HG03520 (cell line): ENCODE measurements at regions not wholly inside any gene's neighbourhood (a gene's known extent, or its start where the extent isn't known, plus 50 kb on each side); places are given as distances from the start of the nearest gene placed in this dataset.
"Not testable (repeated sequence)": the region's sequence is repeated elsewhere in the genome, so short reads cannot be mapped to it uniquely, and the experiment has no call there.

Experiments
- ATAC-seq: cut with Tn5 transposase; IDR thresholded peaks from one replicate; pipeline ENCODE4 v1.9.1; 2021; ENCODE audit warnings: mild to moderate bottlenecking, moderate library complexity; ENCODE audit not compliant: unreplicated experiment

GRCh38 chr2:144825331-144826020 is 305.6 kb upstream of the ZEB2 start:
- no peak for ATAC-seq

DNA sequence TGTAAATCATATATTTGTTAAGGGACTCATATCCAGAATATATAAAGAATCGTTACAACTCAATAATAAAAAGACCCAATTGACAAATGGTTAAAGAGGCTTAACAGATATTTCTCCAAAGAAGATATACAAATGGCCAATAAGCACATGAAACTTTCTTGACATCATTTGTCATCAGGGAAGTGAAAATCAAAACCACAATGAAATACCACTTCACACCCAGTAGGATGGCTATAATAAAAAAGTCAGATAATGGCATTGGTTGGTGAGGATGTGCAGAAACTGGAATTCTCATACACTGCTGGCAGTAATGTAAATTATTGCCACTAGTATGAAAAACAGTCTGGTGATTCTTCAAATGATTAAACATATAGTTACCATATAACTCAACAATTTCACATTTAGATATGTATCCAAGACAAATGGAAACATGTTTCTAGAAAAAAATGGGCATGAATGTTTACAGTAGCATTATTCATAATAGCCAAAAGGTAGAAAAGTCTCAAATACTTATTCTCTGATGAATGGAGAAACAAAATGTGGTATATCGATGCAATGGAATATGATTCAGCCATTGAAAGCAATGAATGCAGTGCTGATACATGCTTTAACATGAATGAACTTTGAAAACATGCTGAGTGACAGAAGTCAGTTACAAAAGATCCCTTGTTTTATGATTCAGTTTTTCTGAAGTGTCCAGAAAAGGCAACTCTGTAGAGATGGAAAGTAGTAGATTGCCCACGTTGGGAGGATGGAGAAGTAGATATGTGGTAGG is 304.6 kb upstream of the ZEB2 start:
- ATAC-seq = no peak

DNA sequence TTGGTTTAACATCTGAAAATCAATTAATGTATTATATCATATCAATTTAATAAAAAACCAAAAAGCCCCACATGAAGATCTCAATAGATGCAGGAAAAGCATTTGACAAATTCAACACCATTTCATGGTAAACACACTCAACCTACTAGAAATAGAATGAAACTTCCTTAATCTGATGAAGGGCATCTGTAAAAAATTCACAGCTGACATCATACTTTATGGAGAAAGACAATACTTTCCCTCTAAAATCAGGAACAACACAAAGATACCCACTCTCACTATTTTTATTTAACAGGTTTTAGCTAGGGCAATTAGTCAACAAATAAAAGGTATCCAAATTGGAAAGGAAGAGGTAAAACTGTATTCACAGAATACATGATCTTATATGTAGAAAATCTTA is 303.0 kb upstream of the ZEB2 start:
- ATAC-seq = no peak

GRCh38 chr2:144812288-144812687 is 292.4 kb upstream of the ZEB2 start:
- no peak for ATAC-seq

DNA sequence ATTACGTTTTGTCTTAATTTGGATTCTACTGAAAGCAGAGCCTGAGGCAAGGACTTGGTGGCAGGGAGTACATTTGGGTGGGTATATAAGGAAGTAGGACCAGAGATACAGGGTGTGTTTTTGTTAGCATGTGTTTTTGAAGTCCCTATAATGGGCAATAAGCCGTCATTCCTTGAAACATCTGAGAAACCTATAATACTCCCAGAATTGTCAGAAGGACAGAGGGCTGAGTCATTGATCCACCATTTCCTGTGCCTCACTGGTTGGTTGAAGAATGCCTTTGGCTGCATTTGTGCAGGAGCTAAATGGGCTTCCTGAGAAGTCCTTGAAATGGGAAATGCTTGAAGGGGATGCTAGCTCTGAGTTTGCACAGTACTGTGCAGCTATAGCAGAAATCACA is 281.8 kb upstream of the ZEB2 start:
- ATAC-seq = no peak

- no peak for ATAC-seq
Observed at GRCh38 chr2:144801325-144801724, 281.4 kb upstream of the ZEB2 start.

- no peak for ATAC-seq
Observed at GRCh38 chr2:144798989-144799388, 279.1 kb upstream of the ZEB2 start.

GRCh38 chr2:144798034-144798433 is 278.1 kb upstream of the ZEB2 start:
- no peak for ATAC-seq

GRCh38 chr2:144796936-144797335 is 277.0 kb upstream of the ZEB2 start:
- ATAC-seq = no peak

- no peak for ATAC-seq
Observed at GRCh38 chr2:144796164-144796563, 276.2 kb upstream of the ZEB2 start.

DNA sequence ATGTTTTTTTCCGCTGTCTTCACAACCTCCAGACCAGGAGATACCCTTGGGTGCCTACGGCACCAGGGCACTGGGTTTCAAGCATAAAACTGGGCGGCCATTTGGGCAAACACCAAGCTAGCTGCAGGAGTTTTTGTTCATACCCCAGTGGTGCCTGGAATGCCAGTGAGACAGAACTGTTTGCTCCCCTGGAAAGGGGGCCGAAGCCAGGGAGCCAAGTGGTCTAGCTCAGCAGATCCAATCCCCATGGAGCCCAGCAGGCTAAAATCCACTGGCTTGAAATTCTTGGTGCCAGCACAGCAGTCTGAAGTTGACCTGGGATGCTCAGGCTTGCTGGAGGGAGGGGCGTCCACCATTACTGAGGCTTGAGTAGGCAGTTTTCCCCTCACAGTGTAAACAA is 265.3 kb upstream of the ZEB2 start:
- no peak for ATAC-seq

DNA sequence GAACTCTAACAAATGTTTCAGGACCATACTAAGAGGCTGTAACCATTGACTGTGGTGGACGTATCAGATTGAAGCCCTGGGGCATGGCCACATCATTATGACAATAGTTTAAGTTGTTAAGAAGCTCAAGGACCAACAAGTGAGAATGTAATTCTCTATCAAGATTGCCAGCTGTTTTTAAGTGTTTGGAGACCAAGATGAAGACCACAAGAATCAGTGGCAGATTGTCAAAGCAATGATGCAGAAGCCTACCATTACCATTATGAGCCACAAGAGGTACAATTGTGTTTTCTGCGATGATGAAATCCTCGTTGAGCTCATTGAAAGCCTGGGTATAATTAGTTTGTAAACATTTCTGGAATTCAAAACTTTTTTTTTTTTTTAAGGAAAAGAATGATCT is 261.1 kb upstream of the ZEB2 start:
- no peak for ATAC-seq

DNA sequence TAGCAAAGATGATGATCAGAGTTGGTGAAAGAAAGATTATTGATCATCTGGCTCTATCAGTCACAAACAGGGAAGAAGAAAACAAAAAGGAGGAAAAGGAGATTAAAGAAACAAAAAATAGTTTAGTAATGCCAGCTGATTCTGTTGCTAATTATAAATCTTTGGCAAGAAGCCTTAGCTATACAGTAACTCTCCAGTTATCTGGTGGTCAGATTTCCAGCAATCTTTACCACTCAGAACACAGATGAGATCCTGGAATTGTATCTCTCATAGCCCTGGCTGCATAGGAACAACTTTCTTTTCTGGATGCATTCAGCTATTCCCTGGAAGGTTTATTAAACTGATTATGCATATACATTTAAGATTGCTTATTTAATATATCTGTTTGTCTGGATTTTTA is 256.8 kb upstream of the ZEB2 start:
- no peak for ATAC-seq

GRCh38 chr2:144774809-144775208 is 254.9 kb upstream of the ZEB2 start:
- no peak for ATAC-seq

DNA sequence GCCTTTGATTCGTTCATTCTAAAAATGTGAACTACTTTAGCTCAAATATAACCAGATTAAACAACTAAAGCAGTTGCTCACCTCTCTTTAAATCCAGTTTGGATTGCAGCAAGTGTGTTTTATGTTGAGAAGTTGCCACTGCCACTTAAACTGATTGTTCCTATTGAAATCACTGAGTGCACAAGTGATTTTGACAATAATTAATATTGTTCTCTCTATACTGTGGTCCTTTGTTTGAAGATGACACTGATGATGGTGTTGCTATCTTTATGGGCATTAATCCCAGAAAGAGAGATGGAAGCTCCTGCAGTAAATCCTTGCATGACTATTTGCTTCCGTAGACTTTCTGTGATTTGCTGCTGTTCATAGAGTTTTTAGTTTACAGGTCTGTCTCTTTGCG is 251.4 kb upstream of the ZEB2 start:
- ATAC-seq = no peak

DNA sequence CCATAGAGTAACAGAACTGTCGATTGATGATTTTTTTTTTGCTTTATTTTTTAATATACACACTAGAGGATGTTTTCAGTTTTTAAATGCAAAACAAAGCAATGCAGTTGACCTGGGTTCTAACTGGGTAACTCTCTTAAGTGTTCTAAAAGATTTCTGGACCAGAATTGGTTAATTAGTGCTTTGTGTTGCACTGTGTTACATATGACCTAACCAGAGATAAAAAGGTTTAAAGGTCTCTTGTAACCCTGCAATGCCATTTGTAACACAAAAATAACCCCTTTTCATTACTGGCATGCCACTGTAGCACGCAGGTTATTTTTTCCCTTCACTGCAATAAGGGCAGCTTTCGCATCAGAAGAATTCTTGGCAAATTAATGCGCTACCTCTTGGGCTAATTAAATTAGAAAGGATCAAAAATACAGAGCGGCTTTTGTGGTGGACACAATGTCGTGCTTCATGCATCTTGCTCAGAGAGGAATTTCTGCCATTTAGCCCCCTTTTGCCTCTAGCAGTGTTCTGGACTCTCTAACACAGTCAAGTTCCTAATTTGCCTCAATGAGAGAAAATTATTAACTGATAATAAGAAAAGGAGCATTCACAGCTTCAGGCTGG is 250.8 kb upstream of the ZEB2 start:
- no peak for ATAC-seq

DNA sequence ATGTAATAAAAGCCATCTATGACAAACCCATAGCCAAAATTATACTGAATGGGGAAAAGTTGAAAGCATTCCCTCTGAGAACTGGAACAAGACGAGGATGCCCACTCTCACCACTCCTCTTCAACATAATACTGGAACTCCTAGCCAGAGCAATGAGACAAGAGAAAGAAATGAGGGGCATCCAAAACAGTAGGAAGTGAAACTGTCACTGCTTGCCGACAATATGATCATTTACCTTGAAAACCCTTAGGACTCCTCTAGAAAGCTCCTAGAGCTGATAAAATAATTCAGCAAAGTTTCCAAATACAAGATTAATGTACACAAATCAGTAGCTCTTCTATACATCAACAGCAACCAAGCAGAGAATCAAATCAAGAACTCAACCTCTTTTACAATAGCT is 241.0 kb upstream of the ZEB2 start:
- ATAC-seq = not testable (repeated sequence)

- no peak for ATAC-seq
Observed at GRCh38 chr2:144759746-144760145, 239.8 kb upstream of the ZEB2 start.

DNA sequence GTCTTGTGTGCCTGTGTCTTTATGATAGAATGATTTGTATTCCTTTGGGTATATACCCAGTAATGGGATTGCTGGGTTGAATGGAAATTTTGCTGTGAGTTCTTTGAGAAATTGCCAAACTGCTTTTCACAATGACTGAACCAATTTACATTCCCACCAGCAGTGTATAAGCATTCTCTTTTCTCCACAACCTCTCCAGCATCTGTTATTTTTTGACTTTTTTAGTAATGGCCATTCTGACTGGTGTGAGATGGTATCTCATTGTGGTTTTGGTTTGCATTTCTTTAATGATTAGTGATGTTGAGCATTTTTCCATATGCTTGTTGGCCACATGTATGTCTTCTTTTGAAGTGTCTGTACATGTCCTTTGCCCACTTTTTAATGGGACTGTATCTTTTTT is 238.3 kb upstream of the ZEB2 start:
- not testable (repeated sequence) for ATAC-seq

- no peak for ATAC-seq
Observed at GRCh38 chr2:144753416-144753815, 233.5 kb upstream of the ZEB2 start.

- ATAC-seq = no peak
Observed at GRCh38 chr2:144751142-144751905, 231.4 kb upstream of the ZEB2 start.
